Thymus (tissue), 11 donors: ENCODE measurements at regions not wholly inside any gene's neighbourhood (a gene's known extent, or its start where the extent isn't known, plus 50 kb on each side); places are given as distances from the start of the nearest gene placed in this dataset.
A peak's percentile ranks its signal among the peaks of the same experiment; 100 is the strongest.

Source experiments
- DNase-seq, 9 donors: peaks; one replicate each; pipeline ENCODE4 v3.0.0-alpha.2; 2013; ENCODE audit warnings: low spot score in 9 of 9, low read depth in 6 of 9, missing footprints in 1 of 9
- H3K27ac ChIP-seq, 2 donors: one replicate each; pipeline ENCODE4 v1.5.1; 2013; ENCODE audit warnings: control low read depth in 1 of 2, low read depth in 1 of 2, low read length in 1 of 2, mild to moderate bottlenecking in 1 of 2, moderate library complexity in 1 of 2
- H3K27me3 ChIP-seq, 2 donors: one replicate each; pipeline ENCODE4 v1.5.1; 2013; ENCODE audit warnings: low read length in 1 of 2; ENCODE audit not compliant: control insufficient read depth in 2 of 2, insufficient read depth in 1 of 2
- H3K36me3 ChIP-seq, 2 donors: one replicate each; pipeline ENCODE4 v1.5.1; 2013; ENCODE audit warnings: low read length in 1 of 2, mild to moderate bottlenecking in 1 of 2, moderate library complexity in 1 of 2; ENCODE audit not compliant: control insufficient read depth in 2 of 2, insufficient read depth in 2 of 2
- H3K4me1 ChIP-seq, 2 donors: one replicate each; pipeline ENCODE4 v1.5.1; 2013; ENCODE audit warnings: low read length in 2 of 2; ENCODE audit not compliant: control insufficient read depth in 2 of 2, insufficient read depth in 2 of 2
- H3K4me3 ChIP-seq, 2 donors: one replicate each; pipeline ENCODE4 v1.5.1; 2013; ENCODE audit warnings: low read length in 2 of 2, control low read depth in 1 of 2, mild to moderate bottlenecking in 1 of 2
- H3K9me3 ChIP-seq, 2 donors: one replicate each; pipeline ENCODE4 v1.5.1; 2013; ENCODE audit warnings: low read length in 1 of 2, mild to moderate bottlenecking in 1 of 2; ENCODE audit not compliant: control insufficient read depth in 2 of 2, insufficient read depth in 1 of 2
- WGBS: extraction: QIAGEN DNeasy Blood & Tissue Kit; methylation state at CpG from one replicate; pipeline ENCODE4 v1.1.7; 2013; 5-methylcytosine and 5-hydroxymethylcytosine counted together
- donor health status: healthy.

DNA sequence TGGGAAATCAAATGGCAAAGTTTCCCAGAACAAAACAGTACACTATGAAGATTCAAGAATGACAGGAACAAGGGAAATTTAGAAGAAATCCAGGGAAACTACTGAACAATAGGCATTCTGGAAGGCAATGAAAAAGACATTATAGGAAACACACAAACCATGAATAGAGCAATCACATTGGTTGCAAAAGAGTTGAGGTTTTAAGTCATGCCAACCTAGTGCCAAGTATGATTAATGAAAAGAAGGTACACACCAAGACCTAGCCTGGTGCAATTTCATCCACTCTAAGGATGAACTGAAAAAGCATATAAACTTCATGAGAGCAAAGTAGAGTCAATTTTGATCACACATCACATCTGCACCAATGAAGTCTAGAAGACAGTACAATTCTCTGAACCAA, 326.9 kb downstream of the PDHA2 start:
- Histone ChIP-seq H3K4me1 (no peaks in the 10 kb centered on the region), H3K36me3 (no peaks in the 10 kb centered on the region), H3K4me3 (no peak overlapping the region), H3K27ac (no peak overlapping the region), H3K9me3 (peaks cover 2 to 5% of the 10 kb centered on the region in 2 donors), H3K27me3 (no peaks in the 10 kb centered on the region)
- no peak for DNase-seq

- no peaks in the 10 kb centered on the region for H3K27me3 ChIP-seq
- no peak overlapping the region for H3K4me3 ChIP-seq
- no peak for DNase-seq
- no peaks in the 10 kb centered on the region for H3K36me3 ChIP-seq
- H3K27ac ChIP-seq = no peak overlapping the region
- 97% methylated on average over 14 of the region's 14 CpGs for WGBS
- H3K9me3 ChIP-seq = peaks cover 2 to 5% of the 10 kb centered on the region in 2 donors
- H3K4me1 ChIP-seq = no peaks in the 10 kb centered on the region
Observed at GRCh38 chr4:96170198-96170597, 330.3 kb downstream of the PDHA2 start.

- Histone ChIP-seq H3K36me3 (no peaks in the 10 kb centered on the region), H3K4me3 (no peak overlapping the region), H3K27ac (no peak overlapping the region), H3K4me1 (no peaks in the 10 kb centered on the region), H3K27me3 (no peaks in the 10 kb centered on the region), H3K9me3 (peaks cover 2 to 5% of the 10 kb centered on the region in 2 donors)
- 90% methylated on average over 3 of the region's 3 CpGs for WGBS
- no peak for DNase-seq
Observed at GRCh38 chr4:96173756-96174155, 333.9 kb downstream of the PDHA2 start.

- H3K4me1 ChIP-seq = no peaks in the 10 kb centered on the region
- WGBS = 64% methylated on average over 4 of the region's 4 CpGs
- no peaks in the 10 kb centered on the region for H3K9me3 ChIP-seq
- H3K4me3 ChIP-seq = no peak overlapping the region
- no peak for DNase-seq
- no peak overlapping the region for H3K27ac ChIP-seq
- H3K36me3 ChIP-seq = no peaks in the 10 kb centered on the region
- no peaks in the 10 kb centered on the region for H3K27me3 ChIP-seq
Observed at GRCh38 chr4:96175871-96176270, 336.0 kb downstream of the PDHA2 start.

DNA sequence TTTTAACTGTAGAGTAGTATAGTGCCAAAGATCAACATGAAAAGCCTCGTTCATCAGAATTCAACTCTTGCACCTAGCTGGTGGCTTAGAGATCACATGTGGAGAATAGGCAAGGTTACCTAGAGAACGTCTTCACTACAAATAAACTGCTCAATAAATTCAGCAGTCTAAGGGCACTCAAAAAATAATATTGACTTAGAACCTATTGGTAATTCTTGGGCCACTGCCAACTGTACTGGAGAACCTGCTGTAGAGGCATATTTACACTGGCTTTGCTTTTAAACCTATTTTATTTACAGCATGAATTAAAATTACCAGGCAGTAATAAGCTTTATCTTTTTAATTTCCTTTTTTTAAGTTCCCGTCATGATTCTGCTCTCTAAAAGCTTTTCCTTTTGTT, 343.7 kb downstream of the PDHA2 start:
- H3K9me3 ChIP-seq = no peaks in the 10 kb centered on the region
- WGBS = 94% methylated on average over 3 of the region's 3 CpGs
- H3K27ac ChIP-seq = no peak overlapping the region
- no peaks in the 10 kb centered on the region for H3K4me1 ChIP-seq
- no peaks in the 10 kb centered on the region for H3K36me3 ChIP-seq
- no peak for DNase-seq
- H3K27me3 ChIP-seq = no peaks in the 10 kb centered on the region
- H3K4me3 ChIP-seq = no peak overlapping the region

- Histone ChIP-seq H3K9me3 (no peaks in the 10 kb centered on the region), H3K4me3 (no peak overlapping the region), H3K27ac (no peak overlapping the region), H3K27me3 (no peaks in the 10 kb centered on the region), H3K36me3 (no peaks in the 10 kb centered on the region), H3K4me1 (no peaks in the 10 kb centered on the region)
- DNase-seq = peak in 2 of 9 donors; percentile 0 to 7
- WGBS = 79% methylated on average over 2 of the region's 2 CpGs
Observed at GRCh38 chr4:96186593-96186992, 346.7 kb downstream of the PDHA2 start.

- no peaks in the 10 kb centered on the region for H3K27me3 ChIP-seq
- no peaks in the 10 kb centered on the region for H3K4me1 ChIP-seq
- H3K4me3 ChIP-seq = no peak overlapping the region
- no peak for DNase-seq
- no peaks in the 10 kb centered on the region for H3K36me3 ChIP-seq
- no peaks in the 10 kb centered on the region for H3K9me3 ChIP-seq
- no peak overlapping the region for H3K27ac ChIP-seq
Observed at GRCh38 chr4:96189761-96190160, 349.9 kb downstream of the PDHA2 start.

- Histone ChIP-seq H3K4me3 (no peak overlapping the region), H3K27ac (no peak overlapping the region), H3K36me3 (no peaks in the 10 kb centered on the region), H3K4me1 (no peaks in the 10 kb centered on the region), H3K9me3 (no peaks in the 10 kb centered on the region), H3K27me3 (no peaks in the 10 kb centered on the region)
- WGBS = 83% methylated on average over 1 of the region's 1 CpG
- no peak for DNase-seq
Observed at GRCh38 chr4:96193061-96193460, 353.2 kb downstream of the PDHA2 start.

- Histone ChIP-seq H3K4me1 (no peaks in the 10 kb centered on the region), H3K27ac (no peak overlapping the region), H3K27me3 (no peaks in the 10 kb centered on the region), H3K36me3 (no peaks in the 10 kb centered on the region), H3K4me3 (no peak overlapping the region), H3K9me3 (no peaks in the 10 kb centered on the region)
- WGBS = 90% methylated on average over 1 of the region's 1 CpG
- no peak for DNase-seq
Observed at GRCh38 chr4:96194993-96195392, 355.1 kb downstream of the PDHA2 start.
